Ishikawa (cell line): ENCODE measurements at regions not wholly inside any gene's neighbourhood (a gene's known extent, or its start where the extent isn't known, plus 50 kb on each side); places are given as distances from the start of the nearest gene placed in this dataset.

Source experiments
- CEBPB ChIP-seq: IDR thresholded peaks from 2 replicates; pipeline ENCODE4 v1.6.1; 2012
- CREB1 ChIP-seq: IDR thresholded peaks from 2 replicates; pipeline ENCODE4 v1.6.1; 2012; ENCODE audit warnings: low read depth
- EGR1 ChIP-seq: IDR thresholded peaks from 2 replicates; pipeline ENCODE4 v1.6.1; 2012
- EP300 ChIP-seq: IDR thresholded peaks from 2 replicates; pipeline ENCODE4 v1.6.1; 2012; ENCODE audit warnings: borderline replicate concordance
- FOXM1 ChIP-seq: IDR thresholded peaks from 2 replicates; pipeline ENCODE4 v1.6.1; 2012; ENCODE audit warnings: low read depth, borderline replicate concordance
- MAX ChIP-seq: IDR thresholded peaks from 2 replicates; pipeline ENCODE4 v1.6.1; 2012
- NFIC ChIP-seq: IDR thresholded peaks from 2 replicates; pipeline ENCODE4 v1.6.1; 2012
- RAD21 ChIP-seq: IDR thresholded peaks from 2 replicates; pipeline ENCODE4 v1.6.1; 2012; ENCODE audit warnings: low read depth
- REST ChIP-seq: IDR thresholded peaks from 2 replicates; pipeline ENCODE4 v1.6.1; 2012; ENCODE audit warnings: low read depth, mild to moderate bottlenecking
- TAF1 ChIP-seq: IDR thresholded peaks from 2 replicates; pipeline ENCODE4 v1.6.1; 2012; ENCODE audit warnings: low read depth, mild to moderate bottlenecking
- TCF12 ChIP-seq: IDR thresholded peaks from 2 replicates; pipeline ENCODE4 v1.6.1; 2012; ENCODE audit warnings: low read depth
- TEAD4 ChIP-seq: IDR thresholded peaks from 2 replicates; pipeline ENCODE4 v1.6.1; 2012
- YY1 ChIP-seq: IDR thresholded peaks from 2 replicates; pipeline ENCODE4 v1.6.1; 2012; ENCODE audit warnings: low read depth
- ZBTB7A ChIP-seq: IDR thresholded peaks from 2 replicates; pipeline ENCODE4 v1.6.1; 2012; ENCODE audit warnings: low read depth

GRCh38 chr15:26017665-26018064, 154.5 kb upstream of the ATP10A start:
- TF ChIP-seq YY1 (no peak), FOXM1 (no peak), CEBPB (no peak), TAF1 (no peak), EGR1 (no peak), MAX (no peak), EP300 (no peak), RAD21 (no peak), REST (no peak), NFIC (no peak), CREB1 (no peak), ZBTB7A (no peak), TCF12 (no peak), TEAD4 (no peak)
